Upper lobe of left lung (tissue), 4 donors: ENCODE measurements at regions not wholly inside any gene's neighbourhood (a gene's known extent, or its start where the extent isn't known, plus 50 kb on each side); places are given as distances from the start of the nearest gene placed in this dataset.

ENCODE experiments used
- CTCF ChIP-seq, 6 experiments: fragments of 450-650 bp in 4 of 6; fragments of 200-600 bp in 2 of 6; sonication (generic) in 2 of 6; IDR thresholded peaks; one replicate each; pipeline ENCODE4 v1.5.1; 2016 to 2019; ENCODE audit warnings: antibody characterized with exemption in 6 of 6
- EP300 ChIP-seq, 4 donors: sonication (generic); formaldehyde crosslinking; IDR thresholded peaks; one replicate each; pipeline ENCODE4 v1.5.1; 2017; ENCODE audit warnings: antibody characterized with exemption in 4 of 4, control low read depth in 2 of 4
- POLR2A ChIP-seq, 4 donors: fragments of 450-650 bp; IDR thresholded peaks; one replicate each; pipeline ENCODE4 v1.5.1; 2016 to 2017; ENCODE audit warnings: antibody characterized with exemption in 4 of 4, mild to moderate bottlenecking in 2 of 4

GRCh38 chr18:64271975-64272659 is 123.2 kb upstream of the LINC00305 start:
- TF ChIP-seq EP300 (IDR thresholded peaks at IDR 0.05) (no peak), CTCF (IDR thresholded peaks at IDR 0.05) (no peak), POLR2A (IDR thresholded peaks at IDR 0.05) (no peak)
